IMR-90 (cell line): ENCODE measurements at regions not wholly inside any gene's neighbourhood (a gene's known extent, or its start where the extent isn't known, plus 50 kb on each side); places are given as distances from the start of the nearest gene placed in this dataset.

Source experiments
- ATAC-seq: fragments of 200-7000 bp; cut with Tn5 transposase; 2 replicates; pipeline ENCODE4 v1.9.1; 2020; ENCODE audit warnings: low read depth, mild to moderate bottlenecking, moderate library complexity
- BruUV-seq: library from RNA; stranded (reverse); fragments of 400-500 nt; replicated peaks from 2 replicates; lab custom pipeline; 2021; lab: Mats Ljungman, UMichigan
- CTCF ChIA-PET: fragments of 300-600 bp; formaldehyde crosslinking; extraction: SDS; loops from one replicate; lab custom pipeline; 2021; ENCODE audit warnings: antibody characterized with exemption; lab: Yijun Ruan, JAX
- POLR2A ChIA-PET: fragments of 300-600 bp; sonication (Branson Sonifier 250); formaldehyde crosslinking; loops from one replicate; lab custom pipeline; 2022; ENCODE audit warnings: antibody characterized with exemption; ENCODE audit not compliant: unreplicated experiment; lab: Charles Lee
- DNase-seq: peaks from one replicate; pipeline ENCODE4 v3.0.0; 2013
- H2AFZ ChIP-seq: replicated peaks from 2 replicates; pipeline ENCODE3; 2013; ENCODE audit warnings: low read length, mild to moderate bottlenecking; ENCODE audit not compliant: poor library complexity
- H2AK5ac ChIP-seq: 2 replicates; pipeline ENCODE4 v1.6.1; 2013; ENCODE audit warnings: low read depth, low read length, inconsistent platforms
- H2AK9ac ChIP-seq: replicated peaks from 2 replicates; pipeline ENCODE3; 2013; ENCODE audit warnings: mild to moderate bottlenecking, low read depth, low read length, moderate library complexity; ENCODE audit not compliant: poor library complexity
- H2BK120ac ChIP-seq: 2 replicates; pipeline ENCODE4 v1.6.1; 2013; ENCODE audit warnings: low read depth, low read length, inconsistent platforms
- H2BK15ac ChIP-seq: 3 replicates; pipeline ENCODE4 v1.6.1; 2013; ENCODE audit warnings: low read depth, low read length, inconsistent platforms
- H2BK20ac ChIP-seq: 2 replicates; pipeline ENCODE4 v1.6.1; 2013; ENCODE audit warnings: low read depth, mild to moderate bottlenecking, inconsistent platforms, low read length, moderate library complexity
- H2BK5ac ChIP-seq: 2 replicates; pipeline ENCODE4 v1.6.1; 2013; ENCODE audit warnings: mild to moderate bottlenecking, low read depth, low read length, inconsistent platforms; ENCODE audit not compliant: poor library complexity, severe bottlenecking
- H3K14ac ChIP-seq: replicated peaks from 2 replicates; pipeline ENCODE4 v1.6.1; 2013; ENCODE audit warnings: low read depth, low read length, inconsistent platforms
- H3K18ac ChIP-seq: 2 replicates; pipeline ENCODE4 v1.6.1; 2013; ENCODE audit warnings: low read depth, low read length, control low read depth
- H3K23ac ChIP-seq: 2 replicates; pipeline ENCODE4 v1.6.1; 2013; ENCODE audit warnings: low read depth, low read length, inconsistent platforms
- H3K27ac ChIP-seq: 2 replicates; pipeline ENCODE4 v1.5.1; 2013; ENCODE audit warnings: mild to moderate bottlenecking, control low read depth, low read length; ENCODE audit not compliant: insufficient read depth
- H3K27me3 ChIP-seq: 2 replicates; pipeline ENCODE4 v1.6.1; 2013; ENCODE audit warnings: low read length; ENCODE audit not compliant: control insufficient read depth, insufficient read depth
- H3K36me3 ChIP-seq: 2 replicates; pipeline ENCODE4 v1.6.1; 2013; ENCODE audit warnings: low read length, mixed read lengths; ENCODE audit not compliant: control insufficient read depth, insufficient read depth
- H3K4ac ChIP-seq: 2 replicates; pipeline ENCODE4 v1.6.1; 2013; ENCODE audit warnings: low read depth, low read length, inconsistent platforms
- H3K4me1 ChIP-seq: 2 replicates; pipeline ENCODE4 v1.6.1; 2013; ENCODE audit warnings: low read length, mixed read lengths; ENCODE audit not compliant: control insufficient read depth, insufficient read depth
- H3K4me2 ChIP-seq: 2 replicates; pipeline ENCODE4 v1.6.1; 2013; ENCODE audit warnings: low read depth, mild to moderate bottlenecking, control low read depth, low read length, moderate library complexity
- H3K4me3 ChIP-seq: 2 replicates; pipeline ENCODE4 v1.5.1; 2013; ENCODE audit warnings: low read depth, mild to moderate bottlenecking, control low read depth, low read length, moderate library complexity; ENCODE audit not compliant: insufficient read depth
- H3K56ac ChIP-seq: 2 replicates; pipeline ENCODE4 v1.6.1; 2013; ENCODE audit warnings: low read length, inconsistent platforms; ENCODE audit not compliant: insufficient read depth; ENCODE audit errors: extremely low read depth
- H3K79me1 ChIP-seq, 2 experiments: 2 replicates each; pipeline ENCODE4 v1.6.1; 2013; ENCODE audit warnings: low read length in 2 of 2, inconsistent platforms in 1 of 2, low read depth in 1 of 2
- H3K9ac ChIP-seq: 2 replicates; pipeline ENCODE4 v1.6.1; 2013; ENCODE audit warnings: low read depth, low read length, control low read depth
- H3K9me1 ChIP-seq: 2 replicates; pipeline ENCODE4 v1.6.1; 2013; ENCODE audit warnings: low read length, inconsistent platforms; ENCODE audit not compliant: insufficient read depth
- H3K9me3 ChIP-seq: 2 replicates; pipeline ENCODE4 v1.6.1; 2013; ENCODE audit warnings: low read length; ENCODE audit not compliant: control insufficient read depth, insufficient read depth
- H4K20me1 ChIP-seq: 2 replicates; pipeline ENCODE4 v1.6.1; 2013; ENCODE audit warnings: low read length, inconsistent platforms; ENCODE audit not compliant: insufficient read depth
- H4K5ac ChIP-seq: 2 replicates; pipeline ENCODE4 v1.6.1; 2013; ENCODE audit warnings: mild to moderate bottlenecking, low read depth, low read length, control low read depth
- H4K8ac ChIP-seq, 2 experiments: 2 replicates each; pipeline ENCODE4 v1.6.1; 2013; ENCODE audit warnings: low read depth in 2 of 2, low read length in 2 of 2, control low read depth in 1 of 2, inconsistent platforms in 1 of 2
- H4K91ac ChIP-seq: 2 replicates; pipeline ENCODE4 v1.6.1; 2013; ENCODE audit warnings: low read depth, low read length, inconsistent platforms; ENCODE audit not compliant: insufficient read depth
- BHLHE40 ChIP-seq: fragments of 150-350 bp; IDR thresholded peaks from 2 replicates; pipeline ENCODE4 v1.6.1; 2016; ENCODE audit warnings: mild to moderate bottlenecking, low read depth, low read length
- CEBPB ChIP-seq: IDR thresholded peaks from 2 replicates; pipeline ENCODE4 v1.6.1; 2012; ENCODE audit warnings: low read depth, low read length, improper control_type of control experiment
- CHD1 ChIP-seq: IDR thresholded peaks from 2 replicates; pipeline ENCODE4 v1.6.1; 2012; ENCODE audit warnings: low read depth, low read length, improper control_type of control experiment
- CTCF ChIP-seq: conservative IDR thresholded peaks from 2 replicates; pipeline ENCODE4 v1.5.1; 2012; ENCODE audit warnings: mild to moderate bottlenecking, low read depth, low read length, improper control_type of control experiment
- ELK1 ChIP-seq: fragments of 150-350 bp; IDR thresholded peaks from 2 replicates; pipeline ENCODE4 v1.6.1; 2016; ENCODE audit warnings: low read depth, mild to moderate bottlenecking, low read length, moderate library complexity, borderline replicate concordance
- FOS ChIP-seq: fragments of 150-350 bp; IDR thresholded peaks from 2 replicates; pipeline ENCODE4 v1.6.1; 2016; ENCODE audit warnings: low read depth, low read length
- MAFK ChIP-seq: IDR thresholded peaks from 2 replicates; pipeline ENCODE4 v1.6.1; 2012; ENCODE audit warnings: low read depth, low read length, improper control_type of control experiment
- MAZ ChIP-seq: IDR thresholded peaks from 2 replicates; pipeline ENCODE4 v1.6.1; 2012; ENCODE audit warnings: low read depth, mild to moderate bottlenecking, low read length, improper control_type of control experiment, moderate library complexity, borderline replicate concordance
- MXI1 ChIP-seq: IDR thresholded peaks from 2 replicates; pipeline ENCODE4 v1.6.1; 2012; ENCODE audit warnings: low read depth, mild to moderate bottlenecking, low read length, moderate library complexity, borderline replicate concordance
- NFE2L2 ChIP-seq: fragments of 150-350 bp; IDR thresholded peaks from 2 replicates; pipeline ENCODE4 v1.6.1; 2016; ENCODE audit warnings: low read depth, mild to moderate bottlenecking, low read length
- POLR2A ChIP-seq: IDR thresholded peaks from 2 replicates; pipeline ENCODE4 v1.6.1; 2012; ENCODE audit warnings: mild to moderate bottlenecking, low read depth, low read length
- RAD21 ChIP-seq: IDR thresholded peaks from 2 replicates; pipeline ENCODE4 v1.6.1; 2012; ENCODE audit warnings: low read length, improper control_type of control experiment
- RCOR1 ChIP-seq: IDR thresholded peaks from 2 replicates; pipeline ENCODE4 v1.6.1; 2012; ENCODE audit warnings: mild to moderate bottlenecking, low read length, improper control_type of control experiment; ENCODE audit not compliant: insufficient replicate concordance
- RFX5 ChIP-seq: IDR thresholded peaks from 2 replicates; pipeline ENCODE4 v1.8.0; 2012; ENCODE audit warnings: low read depth, mild to moderate bottlenecking, low read length, moderate library complexity
- SMC3 ChIP-seq: fragments of 150-350 bp; IDR thresholded peaks from 2 replicates; pipeline ENCODE4 v1.6.1; 2016; ENCODE audit warnings: low read depth, mild to moderate bottlenecking, antibody characterized with exemption, low read length, moderate library complexity
- USF2 ChIP-seq: fragments of 150-350 bp; IDR thresholded peaks from 2 replicates; pipeline ENCODE4 v1.6.1; 2017; ENCODE audit warnings: mild to moderate bottlenecking, antibody characterized with exemption, low read length, low read depth
- dilution Hi-C: fragments of 300-500 bp; cut with HindIII; formaldehyde crosslinking; loops from one replicate; pipeline ENCODE4 v1.14.3; 2018; ENCODE audit warnings: low sequenced_read_pairs; ENCODE audit not compliant: unreplicated experiment
- in situ Hi-C: fragments of 300-500 bp; cut with MboI; formaldehyde crosslinking; loops from 3 replicates; pipeline ENCODE4 v1.14.3; 2019; ENCODE audit warnings: low sequenced_read_pairs, inconsistent platforms, mixed read lengths
- intact Hi-C: fragments of 100-400 bp; cut with micrococcal nuclease; formaldehyde crosslinking; loops from 2 replicates; pipeline ENCODE4 v1.10.0; 2022

- no peak for TF ChIP-seq POLR2A
- no peak for TF ChIP-seq ELK1
- TF ChIP-seq MAZ, result no peak
- TF ChIP-seq USF2, result no peak
- TF ChIP-seq CHD1, result no peak
- no peak for TF ChIP-seq MXI1
- no peak for TF ChIP-seq FOS
- no peak for TF ChIP-seq MAFK
- no peak for TF ChIP-seq CTCF
- no peak for TF ChIP-seq SMC3
- TF ChIP-seq NFE2L2, result no peak
- TF ChIP-seq CEBPB, result no peak
- TF ChIP-seq RAD21, result no peak
- TF ChIP-seq BHLHE40, result no peak
- TF ChIP-seq RFX5, result no peak
- no peak for TF ChIP-seq RCOR1
- CTCF ChIA-PET, result no interaction called here
Measured at GRCh38 chr3:154933581-154933980, 146.5 kb upstream of the MME start.

More at GRCh38 chr3:154933581-154933980, 146.5 kb upstream of the MME start:
- H3K27me3 ChIP-seq, result no peaks in the 10 kb centered on the region
- POLR2A ChIA-PET, result no interaction called here
- dilution Hi-C loops, result no loop called here
- no peak overlapping the region for H2AK9ac ChIP-seq
- no peak overlapping the region; the same call in 1 of the 2 replicates for H4K5ac ChIP-seq
- H2BK15ac ChIP-seq, result no peak overlapping the region
- DNase-seq (no peak), ATAC-seq (no peak)
- H3K23ac ChIP-seq, result no peak overlapping the region
- H3K9me3 ChIP-seq, result no peaks in the 10 kb centered on the region
- H3K36me3 ChIP-seq, result no peaks in the 10 kb centered on the region
- H3K14ac ChIP-seq, result no peak overlapping the region
- H4K20me1 ChIP-seq, result no peaks in the 10 kb centered on the region
- H3K56ac ChIP-seq, result no peak overlapping the region
- H2BK120ac ChIP-seq, result no peak overlapping the region
- H2BK5ac ChIP-seq, result no peak overlapping the region
- H3K4me2 ChIP-seq, result no peak overlapping the region
- H3K4ac ChIP-seq, result no peak overlapping the region
- in situ Hi-C loops, result no loop called here
- no peak overlapping the region for H3K18ac ChIP-seq
- H4K91ac ChIP-seq, result no peak overlapping the region
- intact Hi-C loops, result no loop called here
- H2AFZ ChIP-seq, result no peak overlapping the region
- no peak overlapping the region for H4K8ac ChIP-seq
- no peak overlapping the region for H2AK5ac ChIP-seq
- BruUV-seq, result no TSS peak
- H3K79me1 ChIP-seq, result no peaks in the 10 kb centered on the region
- no peak overlapping the region for H3K27ac ChIP-seq
- H3K9ac ChIP-seq, result no peak overlapping the region
- H2BK20ac ChIP-seq, result no peak overlapping the region
- H3K4me3 ChIP-seq, result no peak overlapping the region
- H3K4me1 ChIP-seq, result no peaks in the 10 kb centered on the region
- H3K9me1 ChIP-seq, result no peaks in the 10 kb centered on the region
